IMR-90 (cell line): ENCODE measurements at regions not wholly inside any gene's neighbourhood (a gene's known extent, or its start where the extent isn't known, plus 50 kb on each side); places are given as distances from the start of the nearest gene placed in this dataset.

Experiments used
- ATAC-seq: fragments of 200-7000 bp; cut with Tn5 transposase; 2 replicates; pipeline ENCODE4 v1.9.1; 2020; ENCODE audit warnings: low read depth, mild to moderate bottlenecking, moderate library complexity
- BruUV-seq: library from RNA; stranded (reverse); fragments of 400-500 nt; replicated peaks from 2 replicates; lab custom pipeline; 2021; lab: Mats Ljungman, UMichigan
- CTCF ChIA-PET: fragments of 300-600 bp; formaldehyde crosslinking; extraction: SDS; loops from one replicate; lab custom pipeline; 2021; ENCODE audit warnings: antibody characterized with exemption; lab: Yijun Ruan, JAX
- POLR2A ChIA-PET: fragments of 300-600 bp; sonication (Branson Sonifier 250); formaldehyde crosslinking; loops from one replicate; lab custom pipeline; 2022; ENCODE audit warnings: antibody characterized with exemption; ENCODE audit not compliant: unreplicated experiment; lab: Charles Lee
- DNase-seq: peaks from one replicate; pipeline ENCODE4 v3.0.0; 2013
- H2AFZ ChIP-seq: replicated peaks from 2 replicates; pipeline ENCODE3; 2013; ENCODE audit warnings: low read length, mild to moderate bottlenecking; ENCODE audit not compliant: poor library complexity
- H2AK5ac ChIP-seq: 2 replicates; pipeline ENCODE4 v1.6.1; 2013; ENCODE audit warnings: low read depth, low read length, inconsistent platforms
- H2AK9ac ChIP-seq: replicated peaks from 2 replicates; pipeline ENCODE3; 2013; ENCODE audit warnings: mild to moderate bottlenecking, low read depth, low read length, moderate library complexity; ENCODE audit not compliant: poor library complexity
- H2BK120ac ChIP-seq: 2 replicates; pipeline ENCODE4 v1.6.1; 2013; ENCODE audit warnings: low read depth, low read length, inconsistent platforms
- H2BK15ac ChIP-seq: 3 replicates; pipeline ENCODE4 v1.6.1; 2013; ENCODE audit warnings: low read depth, low read length, inconsistent platforms
- H2BK20ac ChIP-seq: 2 replicates; pipeline ENCODE4 v1.6.1; 2013; ENCODE audit warnings: low read depth, mild to moderate bottlenecking, inconsistent platforms, low read length, moderate library complexity
- H2BK5ac ChIP-seq: 2 replicates; pipeline ENCODE4 v1.6.1; 2013; ENCODE audit warnings: mild to moderate bottlenecking, low read depth, low read length, inconsistent platforms; ENCODE audit not compliant: poor library complexity, severe bottlenecking
- H3K14ac ChIP-seq: replicated peaks from 2 replicates; pipeline ENCODE4 v1.6.1; 2013; ENCODE audit warnings: low read depth, low read length, inconsistent platforms
- H3K18ac ChIP-seq: 2 replicates; pipeline ENCODE4 v1.6.1; 2013; ENCODE audit warnings: low read depth, low read length, control low read depth
- H3K23ac ChIP-seq: 2 replicates; pipeline ENCODE4 v1.6.1; 2013; ENCODE audit warnings: low read depth, low read length, inconsistent platforms
- H3K27ac ChIP-seq: 2 replicates; pipeline ENCODE4 v1.5.1; 2013; ENCODE audit warnings: mild to moderate bottlenecking, control low read depth, low read length; ENCODE audit not compliant: insufficient read depth
- H3K27me3 ChIP-seq: 2 replicates; pipeline ENCODE4 v1.6.1; 2013; ENCODE audit warnings: low read length; ENCODE audit not compliant: control insufficient read depth, insufficient read depth
- H3K36me3 ChIP-seq: 2 replicates; pipeline ENCODE4 v1.6.1; 2013; ENCODE audit warnings: low read length, mixed read lengths; ENCODE audit not compliant: control insufficient read depth, insufficient read depth
- H3K4ac ChIP-seq: 2 replicates; pipeline ENCODE4 v1.6.1; 2013; ENCODE audit warnings: low read depth, low read length, inconsistent platforms
- H3K4me1 ChIP-seq: 2 replicates; pipeline ENCODE4 v1.6.1; 2013; ENCODE audit warnings: low read length, mixed read lengths; ENCODE audit not compliant: control insufficient read depth, insufficient read depth
- H3K4me2 ChIP-seq: 2 replicates; pipeline ENCODE4 v1.6.1; 2013; ENCODE audit warnings: low read depth, mild to moderate bottlenecking, control low read depth, low read length, moderate library complexity
- H3K4me3 ChIP-seq: 2 replicates; pipeline ENCODE4 v1.5.1; 2013; ENCODE audit warnings: low read depth, mild to moderate bottlenecking, control low read depth, low read length, moderate library complexity; ENCODE audit not compliant: insufficient read depth
- H3K56ac ChIP-seq: 2 replicates; pipeline ENCODE4 v1.6.1; 2013; ENCODE audit warnings: low read length, inconsistent platforms; ENCODE audit not compliant: insufficient read depth; ENCODE audit errors: extremely low read depth
- H3K79me1 ChIP-seq, 2 experiments: 2 replicates each; pipeline ENCODE4 v1.6.1; 2013; ENCODE audit warnings: low read length in 2 of 2, inconsistent platforms in 1 of 2, low read depth in 1 of 2
- H3K9ac ChIP-seq: 2 replicates; pipeline ENCODE4 v1.6.1; 2013; ENCODE audit warnings: low read depth, low read length, control low read depth
- H3K9me1 ChIP-seq: 2 replicates; pipeline ENCODE4 v1.6.1; 2013; ENCODE audit warnings: low read length, inconsistent platforms; ENCODE audit not compliant: insufficient read depth
- H3K9me3 ChIP-seq: 2 replicates; pipeline ENCODE4 v1.6.1; 2013; ENCODE audit warnings: low read length; ENCODE audit not compliant: control insufficient read depth, insufficient read depth
- H4K20me1 ChIP-seq: 2 replicates; pipeline ENCODE4 v1.6.1; 2013; ENCODE audit warnings: low read length, inconsistent platforms; ENCODE audit not compliant: insufficient read depth
- H4K5ac ChIP-seq: 2 replicates; pipeline ENCODE4 v1.6.1; 2013; ENCODE audit warnings: mild to moderate bottlenecking, low read depth, low read length, control low read depth
- H4K8ac ChIP-seq, 2 experiments: 2 replicates each; pipeline ENCODE4 v1.6.1; 2013; ENCODE audit warnings: low read depth in 2 of 2, low read length in 2 of 2, control low read depth in 1 of 2, inconsistent platforms in 1 of 2
- H4K91ac ChIP-seq: 2 replicates; pipeline ENCODE4 v1.6.1; 2013; ENCODE audit warnings: low read depth, low read length, inconsistent platforms; ENCODE audit not compliant: insufficient read depth
- BHLHE40 ChIP-seq: fragments of 150-350 bp; IDR thresholded peaks from 2 replicates; pipeline ENCODE4 v1.6.1; 2016; ENCODE audit warnings: mild to moderate bottlenecking, low read depth, low read length
- CEBPB ChIP-seq: IDR thresholded peaks from 2 replicates; pipeline ENCODE4 v1.6.1; 2012; ENCODE audit warnings: low read depth, low read length, improper control_type of control experiment
- CHD1 ChIP-seq: IDR thresholded peaks from 2 replicates; pipeline ENCODE4 v1.6.1; 2012; ENCODE audit warnings: low read depth, low read length, improper control_type of control experiment
- CTCF ChIP-seq: conservative IDR thresholded peaks from 2 replicates; pipeline ENCODE4 v1.5.1; 2012; ENCODE audit warnings: mild to moderate bottlenecking, low read depth, low read length, improper control_type of control experiment
- FOS ChIP-seq: fragments of 150-350 bp; IDR thresholded peaks from 2 replicates; pipeline ENCODE4 v1.6.1; 2016; ENCODE audit warnings: low read depth, low read length
- MAFK ChIP-seq: IDR thresholded peaks from 2 replicates; pipeline ENCODE4 v1.6.1; 2012; ENCODE audit warnings: low read depth, low read length, improper control_type of control experiment
- MAZ ChIP-seq: IDR thresholded peaks from 2 replicates; pipeline ENCODE4 v1.6.1; 2012; ENCODE audit warnings: low read depth, mild to moderate bottlenecking, low read length, improper control_type of control experiment, moderate library complexity, borderline replicate concordance
- MXI1 ChIP-seq: IDR thresholded peaks from 2 replicates; pipeline ENCODE4 v1.6.1; 2012; ENCODE audit warnings: low read depth, mild to moderate bottlenecking, low read length, moderate library complexity, borderline replicate concordance
- NFE2L2 ChIP-seq: fragments of 150-350 bp; IDR thresholded peaks from 2 replicates; pipeline ENCODE4 v1.6.1; 2016; ENCODE audit warnings: low read depth, mild to moderate bottlenecking, low read length
- POLR2A ChIP-seq: IDR thresholded peaks from 2 replicates; pipeline ENCODE4 v1.6.1; 2012; ENCODE audit warnings: mild to moderate bottlenecking, low read depth, low read length
- RAD21 ChIP-seq: IDR thresholded peaks from 2 replicates; pipeline ENCODE4 v1.6.1; 2012; ENCODE audit warnings: low read length, improper control_type of control experiment
- RCOR1 ChIP-seq: IDR thresholded peaks from 2 replicates; pipeline ENCODE4 v1.6.1; 2012; ENCODE audit warnings: mild to moderate bottlenecking, low read length, improper control_type of control experiment; ENCODE audit not compliant: insufficient replicate concordance
- RFX5 ChIP-seq: IDR thresholded peaks from 2 replicates; pipeline ENCODE4 v1.8.0; 2012; ENCODE audit warnings: low read depth, mild to moderate bottlenecking, low read length, moderate library complexity
- SMC3 ChIP-seq: fragments of 150-350 bp; IDR thresholded peaks from 2 replicates; pipeline ENCODE4 v1.6.1; 2016; ENCODE audit warnings: low read depth, mild to moderate bottlenecking, antibody characterized with exemption, low read length, moderate library complexity
- USF2 ChIP-seq: fragments of 150-350 bp; IDR thresholded peaks from 2 replicates; pipeline ENCODE4 v1.6.1; 2017; ENCODE audit warnings: mild to moderate bottlenecking, antibody characterized with exemption, low read length, low read depth
- WGBS, 2 experiments: methylation state at CpG; one replicate each; pipeline versions ENCODE4 v1.1.5 to v1.1.7; 2013; ENCODE audit warnings: missing lambda C conversion rate in 2 of 2; ENCODE audit not compliant: insufficient read length in 1 of 2; ENCODE audit errors: extremely low coverage in 2 of 2; 5-methylcytosine and 5-hydroxymethylcytosine counted together
- dilution Hi-C: fragments of 300-500 bp; cut with HindIII; formaldehyde crosslinking; loops from one replicate; pipeline ENCODE4 v1.14.3; 2018; ENCODE audit warnings: low sequenced_read_pairs; ENCODE audit not compliant: unreplicated experiment
- in situ Hi-C: fragments of 300-500 bp; cut with MboI; formaldehyde crosslinking; loops from 3 replicates; pipeline ENCODE4 v1.14.3; 2019; ENCODE audit warnings: low sequenced_read_pairs, inconsistent platforms, mixed read lengths
- intact Hi-C: fragments of 100-400 bp; cut with micrococcal nuclease; formaldehyde crosslinking; loops from 2 replicates; pipeline ENCODE4 v1.10.0; 2022
- TF ChIP-seq, protein P1 (sequence below): fragments of 150-350 bp; IDR thresholded peaks from 2 replicates; pipeline ENCODE4 v1.6.1; 2016; ENCODE audit warnings: low read depth, mild to moderate bottlenecking, low read length, moderate library complexity, borderline replicate concordance

GRCh38 chr6:90730151-90730673 is 143.3 kb upstream of the MAP3K7 start:
- in situ Hi-C loops (no loop called here), dilution Hi-C loops (no loop called here), intact Hi-C loops (no loop called here)
- Histone ChIP-seq H3K23ac (no peak overlapping the region), H3K36me3 (no peaks in the 10 kb centered on the region), H2AFZ (no peak overlapping the region), H2BK15ac (no peak overlapping the region), H2AK9ac (no peak overlapping the region), H4K91ac (no peak overlapping the region), H3K79me1 (no peaks in the 10 kb centered on the region), H4K5ac (no peak overlapping the region), H3K9me1 (no peaks in the 10 kb centered on the region), H2BK5ac (no peak overlapping the region), H3K9me3 (no peaks in the 10 kb centered on the region), H3K4me1 (no peaks in the 10 kb centered on the region), H3K18ac (no peak overlapping the region), H3K4ac (no peak overlapping the region), H2AK5ac (no peak overlapping the region), H3K27me3 (no peaks in the 10 kb centered on the region), H3K14ac (no peak overlapping the region), H3K27ac (no peak overlapping the region), H3K56ac (no peak overlapping the region), H3K9ac (no peak overlapping the region), H4K20me1 (no peaks in the 10 kb centered on the region), H4K8ac (no peak overlapping the region), H3K4me3 (no peak overlapping the region), H3K4me2 (no peak overlapping the region), H2BK20ac (no peak overlapping the region), H2BK120ac (no peak overlapping the region)
- WGBS, 2 experiments, result no CpG with 5 or more reads among the region's 2 CpGs
- POLR2A ChIA-PET, result no interaction called here
- no peak for TF ChIP-seq BHLHE40
- TF ChIP-seq, protein P1, sequence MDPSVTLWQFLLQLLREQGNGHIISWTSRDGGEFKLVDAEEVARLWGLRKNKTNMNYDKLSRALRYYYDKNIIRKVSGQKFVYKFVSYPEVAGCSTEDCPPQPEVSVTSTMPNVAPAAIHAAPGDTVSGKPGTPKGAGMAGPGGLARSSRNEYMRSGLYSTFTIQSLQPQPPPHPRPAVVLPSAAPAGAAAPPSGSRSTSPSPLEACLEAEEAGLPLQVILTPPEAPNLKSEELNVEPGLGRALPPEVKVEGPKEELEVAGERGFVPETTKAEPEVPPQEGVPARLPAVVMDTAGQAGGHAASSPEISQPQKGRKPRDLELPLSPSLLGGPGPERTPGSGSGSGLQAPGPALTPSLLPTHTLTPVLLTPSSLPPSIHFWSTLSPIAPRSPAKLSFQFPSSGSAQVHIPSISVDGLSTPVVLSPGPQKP, result no peak
- no peak for TF ChIP-seq NFE2L2
- no peak for TF ChIP-seq CEBPB
- no peak for TF ChIP-seq RAD21
- TF ChIP-seq CTCF, result no peak
- no peak for TF ChIP-seq MAFK
- TF ChIP-seq MAZ, result no peak
- TF ChIP-seq RCOR1, result no peak
- no peak for TF ChIP-seq USF2
- no peak for TF ChIP-seq SMC3
- no peak for TF ChIP-seq CHD1
- no peak for TF ChIP-seq RFX5
- no peak for TF ChIP-seq POLR2A
- TF ChIP-seq FOS, result no peak
- no peak for TF ChIP-seq MXI1
- no TSS peak for BruUV-seq
- CTCF ChIA-PET, result no interaction called here
- ATAC-seq (no peak), DNase-seq (no peak)
